ENCODE measurements at regions not wholly inside any gene's neighbourhood (a gene's known extent, or its start where the extent isn't known, plus 50 kb on each side); places are given as distances from the start of the nearest gene placed in this dataset.

DNA sequence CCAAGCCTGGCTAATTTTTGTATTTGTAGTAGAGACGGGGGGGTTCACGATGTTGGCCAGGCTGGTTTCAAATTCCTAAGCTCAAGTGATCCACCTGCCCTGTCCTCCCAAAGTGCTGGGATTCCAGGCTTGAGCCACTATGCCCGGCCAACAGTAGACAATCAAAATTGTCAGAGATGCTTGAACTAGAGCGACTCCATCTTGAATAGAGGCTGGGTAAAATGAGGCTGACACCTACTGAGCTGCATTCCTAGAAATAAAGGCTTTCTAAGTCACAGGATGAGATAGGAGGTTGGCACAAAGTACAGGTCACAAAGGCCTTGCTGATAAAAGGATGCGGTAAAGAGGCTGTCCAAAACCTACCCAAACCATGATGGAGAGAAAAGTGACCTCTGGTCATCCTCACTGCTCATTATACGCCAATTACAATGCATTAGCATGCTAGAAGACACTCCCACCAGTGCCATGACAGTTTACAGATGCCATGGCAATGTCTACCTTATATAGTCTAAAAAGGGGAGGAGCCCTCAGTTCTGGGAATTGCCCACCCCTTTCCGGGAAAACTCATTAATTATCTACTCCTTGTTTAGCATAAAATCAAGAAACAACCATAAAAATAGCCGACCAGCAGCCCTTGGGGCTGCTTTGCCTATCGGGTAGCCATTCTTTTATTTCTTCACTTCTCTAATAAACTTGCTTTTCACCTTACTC is 134.5 kb downstream of the BAMBI start:
- Histone ChIP-seq H3K4me2 (ENCODE audit: control insufficient read depth, extremely low read depth, insufficient read depth, low read depth, low read length) (no peak overlapping the region), H4K20me1 (ENCODE audit: control insufficient read depth, extremely low read depth, insufficient read depth, low read length) (no peaks in the 10 kb centered on the region), H3K9me3 (ENCODE audit: control insufficient read depth, low read depth, low read length) (no peaks in the 10 kb centered on the region), H3K79me2 (ENCODE audit: control insufficient read depth, insufficient read depth, low read length) (no peaks in the 10 kb centered on the region), H3K4me3 (ENCODE audit: control insufficient read depth in 2 of 3, extremely low read depth in 1 of 3, insufficient read depth in 2 of 3, low read depth in 1 of 3, low read length in 3 of 3) (no peak overlapping the region), H3K27me3 (ENCODE audit: control insufficient read depth, extremely low read depth, insufficient read depth, low read length) (no peaks in the 10 kb centered on the region), H3K4me1 (ENCODE audit: control insufficient read depth, extremely low read depth, insufficient read depth, low read length) (no peaks in the 10 kb centered on the region), H3K36me3 (ENCODE audit: control insufficient read depth in 2 of 2, extremely low read depth in 1 of 2, insufficient read depth in 2 of 2, low read length in 2 of 2) (no peaks in the 10 kb centered on the region), H3K9me1 (ENCODE audit: control insufficient read depth, extremely low read depth, insufficient read depth, low read length) (no peaks in the 10 kb centered on the region), H3K9ac (ENCODE audit: control insufficient read depth, extremely low read depth, insufficient read depth, low read length) (no peak overlapping the region), H3K27ac (ENCODE audit: control insufficient read depth, insufficient read depth, low read length) (no peak overlapping the region), H2AFZ (ENCODE audit: control insufficient read depth, low read length) (no peak overlapping the region)
- FAIRE-seq (no peak), DNase-seq (ENCODE audit: low read depth, low spot score) (no peak)
- dilution Hi-C loops (cut with MboI; ENCODE audit: extremely low pct_ligation_motif_present, low sequenced_read_pairs): no loop called here
- TF ChIP-seq CTCF (optimal IDR thresholded peaks at IDR 0.05 in 1 of 3, IDR thresholded peaks at IDR 0.05 in 1 of 3, conservative IDR thresholded peaks at IDR 0.05 in 1 of 3; ENCODE audit: extremely low read depth in 1 of 3, insufficient read depth in 2 of 3, low read length in 3 of 3): no peak
- no peak for TF ChIP-seq EZH2 (IDR thresholded peaks at IDR 0.05; ENCODE audit: low read length)

DNA sequence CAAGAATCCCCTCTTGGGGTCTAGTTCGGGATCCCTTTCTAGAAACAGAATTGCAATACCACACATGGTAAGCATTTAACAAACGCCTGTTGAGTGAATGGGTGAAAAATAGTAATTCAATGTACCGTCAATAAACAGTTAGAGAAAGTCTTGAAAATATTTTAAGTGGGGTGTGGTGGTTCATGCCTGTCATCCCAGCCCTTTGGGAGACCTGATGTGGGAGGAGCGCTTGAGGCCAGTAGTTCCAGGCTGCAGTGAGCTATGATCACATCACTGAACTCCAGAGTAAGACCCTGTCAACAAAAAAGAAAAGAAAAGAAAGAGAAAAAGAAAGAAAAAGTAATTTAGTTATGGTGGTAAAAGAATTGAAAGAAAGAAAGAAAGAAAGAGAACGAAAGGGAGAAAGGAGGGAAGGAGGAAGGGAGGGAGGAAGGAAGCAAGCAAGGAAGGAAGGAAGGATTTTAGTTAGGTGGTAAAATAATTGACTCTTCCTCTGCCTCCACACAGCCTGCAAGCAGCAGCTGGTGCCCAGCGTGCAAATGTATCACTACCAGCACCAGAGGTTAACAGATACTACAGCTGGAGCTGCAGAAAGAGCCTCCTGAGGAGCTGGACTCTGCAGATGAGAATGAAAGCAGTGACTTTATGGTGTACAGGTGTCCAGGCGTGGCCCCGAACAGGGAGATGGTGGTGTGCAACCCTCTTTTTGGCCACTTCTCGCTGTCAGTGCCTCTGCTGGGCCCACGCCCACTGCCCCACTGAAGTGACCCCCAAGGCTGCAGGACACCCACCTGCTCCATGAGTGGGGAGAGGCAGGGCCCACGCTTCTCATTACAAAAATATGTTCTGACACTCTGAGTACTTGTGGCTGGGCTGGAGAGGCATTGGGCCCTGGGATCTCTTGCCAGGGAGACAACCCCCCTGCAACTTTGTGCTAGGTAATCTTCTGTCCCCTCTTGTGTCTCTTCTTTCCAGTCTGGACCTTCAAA is 135.4 kb downstream of the BAMBI start:
- no peak overlapping the region for H3K27ac ChIP-seq (ENCODE audit: control insufficient read depth, insufficient read depth, low read length)
- TF ChIP-seq EZH2 (IDR thresholded peaks at IDR 0.05; ENCODE audit: low read length): no peak
- TF ChIP-seq CTCF (optimal IDR thresholded peaks at IDR 0.05 in 1 of 3, IDR thresholded peaks at IDR 0.05 in 1 of 3, conservative IDR thresholded peaks at IDR 0.05 in 1 of 3; ENCODE audit: extremely low read depth in 1 of 3, insufficient read depth in 2 of 3, low read length in 3 of 3): no peak
- no peaks in the 10 kb centered on the region for H3K9me1 ChIP-seq (ENCODE audit: control insufficient read depth, extremely low read depth, insufficient read depth, low read length)
- dilution Hi-C loops (cut with MboI; ENCODE audit: extremely low pct_ligation_motif_present, low sequenced_read_pairs): no loop called here
- no peaks in the 10 kb centered on the region for H3K27me3 ChIP-seq (ENCODE audit: control insufficient read depth, extremely low read depth, insufficient read depth, low read length)
- no peaks in the 10 kb centered on the region for H3K9me3 ChIP-seq (ENCODE audit: control insufficient read depth, low read depth, low read length)
- no peak overlapping the region for H3K4me2 ChIP-seq (ENCODE audit: control insufficient read depth, extremely low read depth, insufficient read depth, low read depth, low read length)
- H3K36me3 ChIP-seq (ENCODE audit: control insufficient read depth in 2 of 2, extremely low read depth in 1 of 2, insufficient read depth in 2 of 2, low read length in 2 of 2): no peaks in the 10 kb centered on the region
- no peak for DNase-seq (ENCODE audit: low read depth, low spot score)
- H3K79me2 ChIP-seq (ENCODE audit: control insufficient read depth, insufficient read depth, low read length): no peaks in the 10 kb centered on the region
- no peak overlapping the region for H2AFZ ChIP-seq (ENCODE audit: control insufficient read depth, low read length)
- no peaks in the 10 kb centered on the region for H4K20me1 ChIP-seq (ENCODE audit: control insufficient read depth, extremely low read depth, insufficient read depth, low read length)
- no peak for FAIRE-seq
- H3K4me3 ChIP-seq (ENCODE audit: control insufficient read depth in 2 of 3, extremely low read depth in 1 of 3, insufficient read depth in 2 of 3, low read depth in 1 of 3, low read length in 3 of 3): no peak overlapping the region
- no peaks in the 10 kb centered on the region for H3K4me1 ChIP-seq (ENCODE audit: control insufficient read depth, extremely low read depth, insufficient read depth, low read length)
- H3K9ac ChIP-seq (ENCODE audit: control insufficient read depth, extremely low read depth, insufficient read depth, low read length): no peak overlapping the region
